HG03108 (cell line): ENCODE measurements at regions not wholly inside any gene's neighbourhood (a gene's known extent, or its start where the extent isn't known, plus 50 kb on each side); places are given as distances from the start of the nearest gene placed in this dataset.
"Not testable (repeated sequence)": the region's sequence is repeated elsewhere in the genome, so short reads cannot be mapped to it uniquely, and the experiment has no call there.

ENCODE experiments used
- ATAC-seq: cut with Tn5 transposase; IDR thresholded peaks from one replicate; pipeline ENCODE4 v1.9.1; 2021; ENCODE audit warnings: moderate library complexity; ENCODE audit not compliant: unreplicated experiment

- no peak for ATAC-seq
Observed at GRCh38 chrX:964831-965416, 247.5 kb downstream of the CRLF2 start.

DNA sequence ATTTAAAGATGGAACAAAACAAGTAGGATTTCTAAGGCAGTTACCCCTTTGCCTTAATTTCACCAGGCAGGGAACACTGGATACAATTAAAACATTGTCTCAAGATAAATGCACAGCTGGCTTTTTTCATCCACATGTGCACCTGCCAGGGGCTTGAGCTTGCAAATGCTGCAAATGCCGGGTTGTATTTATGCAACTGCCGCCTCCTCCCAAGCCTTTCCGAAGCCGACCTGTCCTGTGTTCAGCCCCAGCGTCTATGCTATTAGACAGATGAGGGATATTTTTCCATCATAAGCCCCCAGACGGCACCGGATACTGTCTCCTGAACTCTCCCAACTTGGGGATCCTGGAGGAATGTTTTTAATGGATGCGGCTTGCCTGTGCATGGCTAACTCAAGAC, 251.6 kb downstream of the CRLF2 start:
- ATAC-seq, result no peak

- no peak for ATAC-seq
Observed at GRCh38 chrX:959595-959994, 252.9 kb downstream of the CRLF2 start.

- ATAC-seq, result not testable (repeated sequence)
Observed at GRCh38 chrX:955168-955781, 257.2 kb downstream of the CRLF2 start.

- ATAC-seq, result no peak
Observed at GRCh38 chrX:953879-954482, 258.5 kb downstream of the CRLF2 start.

DNA sequence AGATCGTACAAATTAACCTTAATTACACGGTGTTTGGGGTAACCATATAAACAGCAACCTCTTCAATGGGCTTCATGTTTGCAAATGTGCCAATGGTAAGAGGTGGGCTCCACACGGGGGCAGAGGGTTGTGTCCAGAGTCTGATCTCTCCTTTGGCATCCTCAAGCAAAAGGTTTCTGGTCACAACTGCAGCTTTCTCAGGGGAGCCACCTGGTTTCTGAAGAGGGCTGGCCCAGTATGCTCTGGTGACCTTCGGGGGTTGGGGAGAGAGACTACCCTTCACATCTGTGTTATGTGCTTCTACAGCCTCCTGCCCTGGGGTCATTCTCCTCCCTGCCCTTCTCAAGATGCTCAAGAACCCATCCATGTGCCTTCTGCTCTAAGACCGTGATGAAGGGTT, 259.6 kb downstream of the CRLF2 start:
- ATAC-seq, result no peak

- not testable (repeated sequence) for ATAC-seq
Observed at GRCh38 chrX:947262-947661, 265.2 kb downstream of the CRLF2 start.

DNA sequence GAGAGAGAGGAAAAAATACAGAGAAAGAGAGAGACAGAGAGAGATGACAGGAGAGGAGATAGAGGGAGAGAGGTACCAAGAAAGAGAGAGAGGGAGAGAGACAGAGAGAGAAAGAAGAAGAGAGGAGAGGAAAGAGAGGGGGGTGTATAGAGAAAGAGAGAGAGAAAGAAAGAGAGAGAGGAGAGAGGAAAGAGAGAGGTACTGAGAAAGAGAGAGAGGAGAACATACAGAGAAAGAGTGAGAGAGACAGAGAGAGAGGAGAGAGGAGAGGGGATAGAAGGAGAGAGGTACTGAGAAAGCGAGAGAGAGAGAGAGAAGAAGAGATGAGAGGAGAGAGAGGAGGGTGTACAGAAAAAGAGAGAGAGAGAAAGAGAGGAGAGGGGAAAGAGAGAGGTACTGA, 269.4 kb downstream of the CRLF2 start:
- no peak for ATAC-seq

- no peak for ATAC-seq
Observed at GRCh38 chrX:940691-941090, 271.8 kb downstream of the CRLF2 start.

DNA sequence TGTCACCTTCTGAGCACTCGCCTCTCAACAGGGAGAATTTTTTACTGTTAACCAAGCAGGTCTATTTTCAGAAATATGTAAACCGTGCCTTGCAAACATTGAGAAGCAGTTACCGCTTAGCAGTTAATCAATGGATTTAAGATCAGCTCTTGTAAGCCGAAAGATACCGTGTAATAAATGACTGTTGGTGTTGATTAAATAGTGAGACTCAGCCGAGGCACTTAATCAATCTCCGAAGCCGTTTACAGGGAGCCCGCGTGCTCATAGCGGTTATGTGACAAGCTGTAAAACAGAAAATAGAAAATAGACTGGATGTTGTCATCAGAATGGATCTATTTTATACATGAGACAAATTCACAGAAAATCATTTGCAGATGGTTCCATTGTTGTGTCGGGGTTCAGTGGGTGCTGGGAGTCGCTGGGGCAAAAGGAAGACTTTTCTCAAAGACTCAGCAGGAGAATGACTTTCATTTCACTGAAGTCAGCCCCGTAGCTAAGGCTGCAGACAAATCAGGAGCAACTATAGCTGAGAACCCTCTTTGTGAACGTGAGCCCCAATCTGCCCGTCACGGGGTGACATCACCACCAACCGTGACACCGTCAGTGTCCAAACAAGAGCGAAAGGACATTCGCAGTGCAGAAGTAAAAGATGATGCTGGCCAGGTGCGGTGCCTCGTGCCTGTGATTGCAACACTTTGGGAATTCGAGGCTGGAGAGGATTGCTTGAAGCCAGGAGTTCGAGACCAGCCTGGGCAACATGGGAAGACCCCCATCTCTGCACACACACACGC, 275.3 kb downstream of the CRLF2 start:
- ATAC-seq, result no peak

DNA sequence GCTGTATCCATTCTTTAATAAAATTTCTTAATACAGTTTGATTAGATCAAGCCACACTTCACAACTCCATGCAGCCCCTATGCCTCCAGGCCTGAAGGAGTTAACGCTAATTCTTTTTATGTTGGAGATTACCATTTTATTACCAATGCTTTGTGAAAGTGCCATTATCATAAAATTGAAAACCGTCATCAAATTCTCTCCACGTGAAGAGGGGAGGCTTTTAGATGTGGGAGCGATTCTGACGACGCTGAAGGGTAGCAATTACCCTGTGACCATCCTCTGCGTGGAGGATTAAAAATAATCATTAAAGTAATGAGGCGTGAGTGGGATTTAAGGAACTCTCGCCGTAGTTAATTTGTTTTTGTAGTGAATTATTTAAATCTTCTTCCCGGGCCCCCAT, 278.8 kb downstream of the CRLF2 start:
- no peak for ATAC-seq

- no peak for ATAC-seq
Observed at GRCh38 chrX:928606-929005, 283.8 kb downstream of the CRLF2 start.

GRCh38 chrX:926991-927390, 285.5 kb downstream of the CRLF2 start:
- no peak for ATAC-seq

DNA sequence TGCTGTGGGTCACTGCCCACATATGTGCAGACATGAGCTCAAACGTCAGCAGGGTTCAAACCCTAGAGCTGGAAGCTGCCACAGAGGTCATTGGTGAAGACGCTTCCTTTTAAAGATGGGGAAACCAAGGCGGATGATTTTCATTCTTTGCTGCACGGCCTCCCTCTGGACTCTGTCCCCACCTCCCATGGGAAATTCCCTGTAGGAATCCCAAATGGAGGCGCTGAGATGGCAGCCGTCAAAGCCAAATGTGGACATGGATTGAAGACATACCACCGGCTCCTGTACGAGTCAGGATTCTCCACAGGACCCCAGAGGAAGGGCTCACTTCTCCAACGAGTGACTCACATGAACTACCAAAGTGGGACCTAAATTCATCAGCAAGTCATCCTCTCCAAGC, 286.4 kb downstream of the CRLF2 start:
- no peak for ATAC-seq

DNA sequence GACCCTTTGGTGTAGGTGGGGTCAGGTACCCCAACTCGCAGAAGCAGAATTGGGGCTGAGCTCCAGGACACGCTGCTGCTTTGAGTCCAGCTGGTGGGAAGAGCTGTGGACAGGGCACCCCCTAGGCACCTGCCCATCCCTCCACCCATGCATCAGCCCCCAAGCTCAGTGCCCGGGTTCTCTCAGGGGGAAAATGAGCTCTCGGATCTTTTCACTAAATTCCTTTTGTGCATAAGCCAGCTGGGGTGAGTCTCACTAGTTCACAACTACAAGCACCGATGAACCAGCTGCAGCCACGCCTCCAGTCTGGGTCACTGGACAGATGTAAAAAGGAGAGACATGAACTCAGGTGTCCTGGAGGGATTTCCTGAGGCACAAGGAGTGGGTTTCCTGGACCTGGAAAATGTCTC, 286.8 kb downstream of the CRLF2 start:
- ATAC-seq, result no peak

GRCh38 chrX:925094-925493, 287.4 kb downstream of the CRLF2 start:
- ATAC-seq, result no peak

GRCh38 chrX:924017-924416, 288.4 kb downstream of the CRLF2 start:
- no peak for ATAC-seq

- no peak for ATAC-seq
Observed at GRCh38 chrX:920234-920799, 289.7 kb downstream of the SHOX start.

GRCh38 chrX:916230-916599, 285.6 kb downstream of the SHOX start:
- ATAC-seq, result no peak

DNA sequence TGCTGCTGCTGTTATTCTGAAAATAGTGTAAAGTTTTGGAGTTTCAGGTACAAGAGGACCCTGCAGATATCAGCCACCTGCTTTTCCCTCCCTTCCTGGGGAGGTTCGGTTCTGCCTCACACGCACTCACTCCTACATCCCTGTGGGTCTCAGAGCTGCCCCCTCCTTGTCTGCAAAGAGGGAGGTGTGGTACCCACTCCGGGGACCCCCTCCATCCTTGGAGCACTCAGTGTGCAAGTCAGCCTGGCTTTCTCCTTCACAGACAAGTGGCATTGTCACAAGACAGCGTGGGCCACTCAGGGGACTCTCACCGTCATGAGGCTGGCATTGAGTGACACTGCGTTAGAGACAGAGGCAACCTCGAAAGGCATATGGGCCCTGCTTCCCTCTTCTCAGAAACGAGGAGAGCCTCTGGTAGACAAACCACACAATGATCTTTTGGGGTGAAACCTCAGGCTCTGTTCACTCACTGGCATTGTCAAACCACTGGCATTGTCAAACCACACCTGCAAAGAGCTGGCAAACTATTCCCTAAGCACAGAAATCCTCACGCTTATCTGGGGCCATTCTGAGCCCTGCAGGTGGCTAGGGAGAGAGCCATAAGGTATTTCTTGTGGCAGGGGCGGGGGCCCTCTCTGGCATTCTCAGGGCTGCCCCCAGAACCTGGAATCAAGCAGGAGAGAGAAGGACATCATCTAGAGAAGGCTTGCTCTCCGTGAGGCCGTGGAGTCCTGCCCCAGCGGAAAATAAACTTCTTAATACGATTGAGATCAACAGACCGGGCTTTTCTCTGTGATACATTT, 285.0 kb downstream of the SHOX start:
- no peak for ATAC-seq

- ATAC-seq, result no peak
Observed at GRCh38 chrX:914206-914605, 283.6 kb downstream of the SHOX start.
